ENCODE measurements at regions not wholly inside any gene's neighbourhood (a gene's known extent, or its start where the extent isn't known, plus 50 kb on each side); places are given as distances from the start of the nearest gene placed in this dataset.

DNA sequence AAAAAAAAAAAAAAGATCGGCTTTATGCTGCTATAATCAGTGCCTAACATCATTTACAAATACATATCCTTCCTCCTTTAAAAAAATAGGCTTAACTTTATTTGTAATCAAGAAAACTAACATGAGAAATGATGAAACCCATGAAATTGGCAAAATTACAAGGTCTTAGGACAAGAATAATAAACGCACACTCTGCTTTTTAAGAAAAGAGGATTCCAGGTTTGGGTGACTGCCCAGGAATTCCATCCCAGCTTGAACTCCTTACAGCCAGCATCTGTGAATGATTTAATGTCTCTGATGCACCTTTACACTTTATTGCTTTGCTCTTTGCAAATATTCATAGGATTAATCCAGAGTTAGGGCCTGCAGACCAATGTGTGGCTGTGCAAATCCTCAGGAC is 196.0 kb downstream of the CBLN1 start:
- intact Hi-C loops (cut with DNase I) = no loop called here
- DNase-seq = no peak

- intact Hi-C loops (cut with DNase I) = no loop called here
- no peak for DNase-seq
Observed at GRCh38 chr16:49084628-49085390, 196.8 kb downstream of the CBLN1 start.

GRCh38 chr16:49081554-49081953 is 200.1 kb downstream of the CBLN1 start:
- DNase-seq = no peak

DNA sequence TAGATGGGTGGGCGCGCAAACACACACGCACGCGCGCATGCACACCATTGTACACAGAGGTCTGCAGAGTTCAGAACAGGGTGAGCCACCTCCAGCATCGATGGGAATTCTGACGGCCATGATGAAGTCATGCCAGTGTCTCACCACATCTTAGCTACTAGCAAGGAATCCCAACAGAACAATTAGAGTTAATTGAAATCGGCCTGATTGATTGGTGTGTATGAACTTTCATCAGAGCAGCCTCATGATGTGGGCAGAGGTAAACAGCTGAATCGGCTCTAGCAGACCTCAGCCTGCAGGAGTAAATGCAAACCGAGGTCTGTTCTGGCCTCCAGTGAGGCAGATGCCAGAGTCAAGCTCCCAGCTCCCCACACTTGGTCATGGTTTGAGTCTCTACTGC is 200.6 kb downstream of the CBLN1 start:
- intact Hi-C loops (cut with DNase I) = no loop called here

More at GRCh38 chr16:49081554-49081953, 200.1 kb downstream of the CBLN1 start:
- intact Hi-C loops (cut with DNase I) = no loop called here

GRCh38 chr16:49078571-49078970 is 203.1 kb downstream of the CBLN1 start:
- no peak for DNase-seq
- intact Hi-C loops (cut with DNase I) = no loop called here

More for the DNA sequence above, 200.6 kb downstream of the CBLN1 start:
- no peak for DNase-seq

DNA sequence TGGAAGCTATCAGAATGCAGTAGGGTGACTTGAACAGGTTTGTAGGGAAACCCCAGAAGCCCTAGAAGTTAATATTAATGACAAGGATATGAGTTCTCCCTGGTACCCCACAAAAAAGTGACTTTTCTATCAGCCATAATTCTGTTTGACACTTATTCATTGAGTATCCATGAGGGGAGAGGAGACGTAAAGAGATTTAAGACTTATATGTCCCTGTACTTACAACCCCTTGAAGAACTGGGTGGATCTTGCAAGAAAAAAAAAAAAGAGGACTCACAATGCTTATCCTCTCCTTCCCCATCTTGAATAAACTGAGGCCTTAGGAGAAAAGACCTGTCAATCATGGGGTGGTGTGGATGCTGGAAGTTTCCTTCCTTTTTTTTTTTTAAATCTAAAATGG is 203.5 kb downstream of the CBLN1 start:
- DNase-seq = no peak
- intact Hi-C loops (cut with DNase I) = no loop called here

- intact Hi-C loops (cut with DNase I) = no loop called here
- no peak for DNase-seq
Observed at GRCh38 chr16:49075709-49076108, 205.9 kb downstream of the CBLN1 start.

DNA sequence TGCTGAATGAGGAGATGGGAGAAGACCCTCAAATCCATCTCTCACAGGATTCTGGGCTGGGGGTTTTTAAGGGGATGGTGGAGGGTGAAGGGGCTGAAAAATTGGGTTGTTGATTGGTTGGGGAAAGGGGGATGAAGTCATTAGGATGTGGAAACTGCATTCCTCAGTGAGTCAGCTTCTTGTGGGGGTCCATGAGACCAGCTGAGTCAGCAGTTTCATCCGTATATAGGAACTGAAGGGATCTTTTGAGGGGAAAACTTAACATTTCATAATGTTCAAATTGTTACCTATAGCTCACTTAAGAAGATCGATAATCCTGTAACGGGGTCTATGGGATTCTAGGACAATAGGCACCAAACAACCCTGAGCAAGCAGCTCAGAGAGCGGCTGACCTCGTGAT is 213.4 kb downstream of the CBLN1 start:
- no peak for DNase-seq
- intact Hi-C loops (cut with DNase I) = no loop called here

DNA sequence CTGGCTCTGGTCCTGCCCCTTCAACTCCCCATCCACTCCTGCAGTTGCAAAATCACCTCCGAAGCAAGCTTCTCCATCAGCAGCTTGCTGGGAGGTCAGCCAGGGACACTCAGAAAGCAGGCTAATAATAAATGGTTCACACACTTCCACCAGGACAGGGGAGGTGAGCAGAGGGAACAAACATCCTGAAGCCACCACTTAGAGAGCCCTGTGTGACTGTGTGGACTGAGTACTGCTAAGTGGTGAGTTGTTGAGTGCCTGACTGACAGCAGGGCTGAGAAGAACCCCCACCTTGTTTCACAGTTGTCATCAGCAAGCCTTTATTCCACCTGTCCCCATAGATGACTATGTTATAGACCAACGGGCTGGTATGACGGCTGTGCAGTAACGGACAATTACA is 213.9 kb downstream of the CBLN1 start:
- intact Hi-C loops (cut with DNase I) = no loop called here
- DNase-seq = no peak

DNA sequence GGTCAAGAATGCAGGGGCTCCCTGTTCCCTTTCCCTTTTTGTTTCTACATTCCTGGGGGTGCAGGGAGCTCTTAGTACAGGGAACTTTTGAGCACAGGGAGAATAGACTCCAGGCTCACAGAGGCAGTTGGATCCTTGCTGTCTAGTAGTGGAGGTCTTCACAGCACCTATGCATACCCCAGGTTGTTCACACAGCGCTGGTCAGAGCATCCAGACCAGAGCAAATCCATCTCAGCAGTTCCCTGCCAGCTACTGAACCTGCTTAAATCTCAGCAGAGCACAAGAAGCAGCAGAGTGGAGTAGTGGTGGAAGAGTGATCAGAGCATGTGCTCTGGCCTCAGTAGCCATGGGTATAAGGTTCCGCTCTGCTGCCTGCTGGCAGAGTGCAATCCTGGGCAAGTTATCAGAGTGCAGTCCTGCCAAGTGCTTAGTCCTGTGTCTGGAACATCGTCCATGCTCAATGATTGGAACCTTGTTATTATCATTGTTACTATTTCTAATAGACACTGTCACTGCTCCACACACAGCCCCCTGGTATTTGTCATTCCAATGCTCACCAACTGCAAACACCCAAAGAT is 220.4 kb downstream of the CBLN1 start:
- DNase-seq = no peak
- intact Hi-C loops (cut with DNase I) = no loop called here

DNA sequence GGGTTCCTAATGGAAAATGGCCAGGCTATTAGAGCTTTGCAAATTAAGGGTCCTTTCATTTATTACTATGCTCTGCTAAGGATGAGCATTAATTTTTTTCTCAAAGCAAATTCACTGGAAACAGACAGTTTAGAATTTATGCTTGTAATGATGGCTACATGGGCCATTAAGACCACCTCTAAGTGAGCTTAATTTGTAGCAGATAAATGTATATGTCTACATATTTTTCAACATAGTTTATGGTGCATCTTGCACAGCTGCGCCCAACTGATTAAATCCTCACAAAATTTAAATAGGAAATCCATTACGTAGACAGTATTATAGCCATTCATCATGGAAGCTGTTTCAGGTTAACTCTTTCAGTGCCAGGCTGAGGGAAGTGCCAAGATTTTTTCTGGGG is 220.9 kb downstream of the CBLN1 start:
- DNase-seq = no peak
- intact Hi-C loops (cut with DNase I) = no loop called here

- intact Hi-C loops (cut with DNase I) = no loop called here
- peak in 1 of 42 donors; percentile 25 for DNase-seq
Observed at GRCh38 chr16:49058382-49058781, 223.3 kb downstream of the CBLN1 start.

- DNase-seq = no peak
- intact Hi-C loops (cut with DNase I) = no loop called here
Observed at GRCh38 chr16:49057936-49058335, 223.7 kb downstream of the CBLN1 start.

- intact Hi-C loops (cut with DNase I) = no loop called here
- DNase-seq = no peak
Observed at GRCh38 chr16:49057391-49057790, 224.2 kb downstream of the CBLN1 start.

DNA sequence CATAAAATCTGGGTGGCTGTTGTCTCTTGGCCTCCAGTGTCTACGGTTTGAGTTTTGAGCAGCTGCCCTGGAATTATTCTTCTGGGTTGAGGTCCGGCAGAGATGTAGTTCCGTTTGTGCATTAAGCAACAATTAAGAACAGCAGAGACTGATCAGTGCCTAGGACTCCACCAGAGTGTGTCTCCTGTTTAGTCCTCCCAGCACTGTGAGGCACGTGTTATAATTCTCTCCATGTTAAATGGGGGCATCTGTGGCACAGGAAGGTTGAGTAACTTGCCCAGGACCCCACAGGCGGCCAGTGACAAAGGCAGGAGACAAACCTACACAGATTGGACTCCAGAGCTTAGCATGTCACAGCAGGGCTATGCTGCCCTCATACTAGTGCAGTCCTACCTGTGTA is 225.1 kb downstream of the CBLN1 start:
- DNase-seq = no peak
- intact Hi-C loops (cut with DNase I) = no loop called here

GRCh38 chr16:49055824-49056545 is 225.7 kb downstream of the CBLN1 start:
- no peak for DNase-seq
- intact Hi-C loops (cut with DNase I) = no loop called here

DNA sequence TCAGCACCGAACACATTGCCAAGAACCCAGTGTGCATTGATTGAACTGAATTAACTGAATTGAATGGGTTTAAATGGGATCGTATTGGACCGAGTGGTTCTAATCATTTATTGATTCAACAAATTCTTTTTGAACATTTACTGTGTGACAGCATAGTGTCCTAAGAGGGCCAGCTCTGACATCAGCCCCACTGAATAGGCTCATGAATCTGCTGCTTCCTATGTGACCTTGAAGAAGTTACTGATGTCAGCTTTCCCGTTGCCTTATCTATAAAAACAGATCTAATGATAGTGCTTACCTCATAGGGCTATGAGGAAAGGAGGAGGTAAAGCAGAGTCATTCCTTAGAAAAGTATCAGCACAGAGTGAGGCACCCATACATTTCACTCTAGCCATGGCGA is 226.3 kb downstream of the CBLN1 start:
- DNase-seq = no peak
- intact Hi-C loops (cut with DNase I) = no loop called here

DNA sequence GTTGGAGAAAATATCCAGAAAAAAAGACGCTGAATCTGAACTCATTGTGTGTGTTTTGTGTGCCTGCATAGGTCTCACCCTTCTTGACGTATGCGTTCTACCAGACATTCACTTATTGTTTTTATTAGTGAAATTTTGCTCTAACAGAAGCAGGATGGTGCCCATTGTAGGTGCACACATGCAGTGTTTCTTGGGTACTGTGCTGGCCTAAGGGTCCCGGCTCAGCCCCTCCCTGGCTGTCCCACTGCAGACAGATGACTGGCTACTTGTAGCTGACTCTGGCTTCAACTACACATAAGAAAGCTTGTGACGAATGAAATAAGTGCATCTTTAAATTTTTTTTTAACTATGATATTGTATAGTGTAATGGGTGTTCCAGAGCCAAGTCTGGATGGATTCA is 227.0 kb downstream of the CBLN1 start:
- no peak for DNase-seq
- intact Hi-C loops (cut with DNase I) = no loop called here

DNA sequence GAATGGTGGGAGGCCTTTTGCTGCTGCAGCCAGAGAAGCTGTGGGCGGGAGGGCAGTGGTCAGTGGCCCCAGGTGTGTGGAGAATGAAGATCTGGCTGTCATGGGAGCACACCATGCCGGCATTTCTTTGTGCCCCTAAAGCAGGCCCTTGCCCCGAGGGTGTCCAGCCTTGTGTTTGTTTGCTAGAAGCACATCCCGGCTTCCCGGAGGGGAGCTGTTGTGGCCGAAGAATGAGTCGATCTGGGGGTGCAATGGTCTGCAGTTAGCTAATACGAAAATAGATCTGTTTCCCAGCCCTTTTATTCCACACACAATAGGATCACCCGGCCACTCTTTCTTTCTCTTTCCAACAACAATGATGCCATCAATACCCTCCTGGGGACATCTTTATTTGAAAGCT is 228.8 kb downstream of the CBLN1 start:
- intact Hi-C loops (cut with DNase I) = no loop called here
- no peak for DNase-seq

- DNase-seq = peak in 1 of 42 donors; percentile 27
- intact Hi-C loops (cut with DNase I) = no loop called here
Observed at GRCh38 chr16:49051576-49051975, 230.1 kb downstream of the CBLN1 start.

GRCh38 chr16:49050607-49051006 is 231.0 kb downstream of the CBLN1 start:
- DNase-seq = peak in 1 of 42 donors; percentile 31
- intact Hi-C loops (cut with DNase I) = no loop called here

Data from head of caudate nucleus (tissue), 42 donors.